ENCODE measurements at regions not wholly inside any gene's neighbourhood (a gene's known extent, or its start where the extent isn't known, plus 50 kb on each side); places are given as distances from the start of the nearest gene placed in this dataset.

DNA sequence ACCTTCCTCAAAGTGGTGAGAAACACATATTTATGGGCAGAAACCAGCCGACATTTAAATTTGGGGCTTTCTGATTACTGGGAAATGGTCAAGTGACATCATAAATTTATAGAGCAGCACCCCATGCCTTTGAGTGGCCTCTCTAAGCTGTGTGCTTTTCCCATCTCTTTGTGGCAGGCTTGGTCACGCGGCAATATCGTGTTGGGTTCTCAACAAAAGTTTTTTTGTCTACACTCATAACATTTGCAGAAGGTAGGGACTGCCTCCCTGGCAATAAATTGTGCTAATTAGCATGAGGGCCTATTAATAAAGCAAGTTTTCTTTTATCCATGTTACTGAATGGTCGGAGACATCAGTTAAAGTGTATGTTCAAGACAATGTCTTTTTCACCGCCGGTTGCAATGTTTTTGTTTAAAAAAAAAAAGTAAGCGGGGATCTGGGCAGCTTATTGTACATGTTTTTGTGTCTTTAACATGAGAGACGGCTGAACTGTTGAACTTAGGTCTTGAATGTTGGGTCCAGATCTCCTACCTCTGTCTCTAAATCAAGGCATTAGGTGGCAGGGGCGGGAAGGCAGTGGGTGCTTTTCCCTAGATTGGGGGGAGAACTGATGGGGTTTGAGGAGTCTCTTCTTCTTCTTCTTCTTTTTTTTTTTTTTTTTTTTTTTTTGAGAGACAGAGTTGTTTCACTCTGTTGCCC, 193.3 kb downstream of the PHETA1 start:
- 71 to 75% (median 73%) methylated on average over 10 of the region's 10 CpGs for WGBS, 4 donors
- no peak overlapping the region for H3K4me3 ChIP-seq
- ATAC-seq (no peak), DNase-seq (no peak)
- H3K27ac ChIP-seq: no peak overlapping the region
- H3K4me1 ChIP-seq: peaks cover 0 to 32% (median 0%) of the 10 kb centered on the region in 12 donors
- intact Hi-C loops (cut with DNase I): loop anchor here in 3 of 10 donors (5.0 to 10.0 kb wide), 3 partner anchors 151 to 241 kb away; no protein-coding TSS in a partner anchor
- H3K36me3 ChIP-seq: no peaks in the 10 kb centered on the region
- no peaks in the 10 kb centered on the region for H3K9me3 ChIP-seq
- TF ChIP-seq POLR2A (IDR thresholded peaks at IDR 0.05): no peak
- TF ChIP-seq, protein P1, sequence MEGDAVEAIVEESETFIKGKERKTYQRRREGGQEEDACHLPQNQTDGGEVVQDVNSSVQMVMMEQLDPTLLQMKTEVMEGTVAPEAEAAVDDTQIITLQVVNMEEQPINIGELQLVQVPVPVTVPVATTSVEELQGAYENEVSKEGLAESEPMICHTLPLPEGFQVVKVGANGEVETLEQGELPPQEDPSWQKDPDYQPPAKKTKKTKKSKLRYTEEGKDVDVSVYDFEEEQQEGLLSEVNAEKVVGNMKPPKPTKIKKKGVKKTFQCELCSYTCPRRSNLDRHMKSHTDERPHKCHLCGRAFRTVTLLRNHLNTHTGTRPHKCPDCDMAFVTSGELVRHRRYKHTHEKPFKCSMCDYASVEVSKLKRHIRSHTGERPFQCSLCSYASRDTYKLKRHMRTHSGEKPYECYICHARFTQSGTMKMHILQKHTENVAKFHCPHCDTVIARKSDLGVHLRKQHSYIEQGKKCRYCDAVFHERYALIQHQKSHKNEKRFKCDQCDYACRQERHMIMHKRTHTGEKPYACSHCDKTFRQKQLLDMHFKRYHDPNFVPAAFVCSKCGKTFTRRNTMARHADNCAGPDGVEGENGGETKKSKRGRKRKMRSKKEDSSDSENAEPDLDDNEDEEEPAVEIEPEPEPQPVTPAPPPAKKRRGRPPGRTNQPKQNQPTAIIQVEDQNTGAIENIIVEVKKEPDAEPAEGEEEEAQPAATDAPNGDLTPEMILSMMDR (IDR thresholded peaks at IDR 0.05): no peak
- H3K27me3 ChIP-seq: peaks cover 0 to 10% (median 0%) of the 10 kb centered on the region in 9 donors

DNA sequence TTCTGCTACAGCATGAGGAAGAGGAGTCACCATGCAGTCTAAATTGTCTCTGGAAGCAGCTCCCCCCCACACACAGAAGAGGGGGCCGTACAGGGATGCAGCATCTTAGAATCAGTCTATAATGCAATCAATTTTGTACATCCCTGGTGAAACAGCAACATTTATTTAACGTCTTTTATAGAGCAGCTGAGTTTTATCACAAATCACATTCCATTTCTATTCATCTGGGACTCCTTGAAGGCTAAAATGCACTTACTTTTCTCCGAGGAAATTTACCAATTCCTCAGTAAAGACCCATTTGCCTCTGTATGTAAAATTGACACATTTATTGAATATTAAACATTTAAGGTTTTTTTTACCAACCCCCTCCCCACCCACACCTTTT, 193.9 kb downstream of the PHETA1 start:
- Histone ChIP-seq H3K9me3 (no peaks in the 10 kb centered on the region), H3K4me1 (peaks cover 0 to 36% (median 0%) of the 10 kb centered on the region in 12 donors), H3K4me3 (no peak overlapping the region), H3K36me3 (no peaks in the 10 kb centered on the region), H3K27me3 (peaks cover 0 to 5% (median 0%) of the 10 kb centered on the region in 9 donors), H3K27ac (no peak overlapping the region)
- TF ChIP-seq, protein P1 (IDR thresholded peaks at IDR 0.05): no peak
- no peak for TF ChIP-seq POLR2A (IDR thresholded peaks at IDR 0.05)
- intact Hi-C loops (cut with DNase I): loop anchor here in 4 of 10 donors (5.0 to 10.0 kb wide), 4 partner anchors 150 to 240 kb away; no protein-coding TSS in a partner anchor
- no peak for DNase-seq
- 30 to 43% (median 37%) methylated on average over 3 of the region's 3 CpGs for WGBS, 4 donors
- no peak for ATAC-seq

DNA sequence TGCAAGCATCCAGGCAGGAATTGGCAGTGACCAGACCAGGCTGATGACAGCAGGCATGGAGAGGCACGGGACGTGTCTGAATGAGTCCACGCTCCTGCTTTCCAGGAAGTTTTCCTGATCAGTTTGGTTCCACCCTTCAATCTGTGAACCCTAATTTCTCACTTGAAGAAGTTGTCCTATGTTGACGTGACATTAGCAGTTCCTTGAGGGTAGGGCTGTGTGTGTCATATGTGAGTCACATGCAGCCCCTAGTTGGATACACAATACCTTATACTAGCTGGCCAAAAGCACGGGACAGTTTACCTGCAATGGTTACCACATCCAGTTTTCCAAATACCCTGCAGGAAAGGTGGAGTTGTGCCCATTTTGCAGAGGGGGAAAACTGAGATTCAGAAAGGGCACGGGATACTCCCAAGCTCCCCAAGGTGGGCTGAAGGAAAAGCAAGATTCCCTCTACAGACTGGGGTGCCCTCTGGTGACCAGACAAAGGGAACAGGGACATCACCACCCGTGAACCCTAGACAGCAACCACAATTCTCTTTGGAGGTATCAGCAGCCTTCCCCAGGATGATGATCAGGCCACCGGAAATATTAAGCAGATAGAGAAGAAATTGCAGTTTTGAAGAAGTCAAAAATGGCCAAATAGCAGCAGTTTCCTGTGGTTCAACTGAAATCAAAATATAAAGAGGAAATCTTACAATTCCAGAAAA, 194.5 kb downstream of the PHETA1 start:
- ATAC-seq (peak in 3 of 4 donors; percentile 29 to 49 (median 47)), DNase-seq (no peak)
- H3K27me3 ChIP-seq: peaks cover 0 to 5% (median 0%) of the 10 kb centered on the region in 9 donors
- TF ChIP-seq, protein P1 (IDR thresholded peaks at IDR 0.05): peak in 8 of 12 donors; percentile 10 to 38 (median 20)
- no peak for TF ChIP-seq POLR2A (IDR thresholded peaks at IDR 0.05)
- 54 to 74% (median 66%) methylated on average over 7 to 8 of the region's 8 CpGs for WGBS, 4 donors
- intact Hi-C loops (cut with DNase I): loop anchor here in 3 of 10 donors (5.0 to 10.0 kb wide), 3 partner anchors 150 to 240 kb away; no protein-coding TSS in a partner anchor
- H3K36me3 ChIP-seq: no peaks in the 10 kb centered on the region
- no peaks in the 10 kb centered on the region for H3K9me3 ChIP-seq
- peaks cover 0 to 39% (median 0%) of the 10 kb centered on the region in 12 donors for H3K4me1 ChIP-seq
- no peak overlapping the region for H3K27ac ChIP-seq
- H3K4me3 ChIP-seq: no peak overlapping the region

GRCh38 chr12:111173836-111174235, 195.1 kb downstream of the PHETA1 start:
- H3K36me3 ChIP-seq: no peaks in the 10 kb centered on the region
- H3K27ac ChIP-seq: no peak overlapping the region
- H3K9me3 ChIP-seq: no peaks in the 10 kb centered on the region
- peaks cover 0 to 3% (median 0%) of the 10 kb centered on the region in 9 donors for H3K27me3 ChIP-seq
- no peak for ATAC-seq
- H3K4me1 ChIP-seq: peaks cover 0 to 39% (median 0%) of the 10 kb centered on the region in 12 donors
- DNase-seq: no peak
- no peak overlapping the region for H3K4me3 ChIP-seq
- intact Hi-C loops (cut with DNase I): loop anchor here in 3 of 10 donors (5.0 to 10.0 kb wide), 3 partner anchors 149 to 239 kb away; no protein-coding TSS in a partner anchor
- WGBS, 4 donors: 84 to 91% (median 88%) methylated on average over 3 of the region's 3 CpGs
- TF ChIP-seq POLR2A (IDR thresholded peaks at IDR 0.05): no peak
- TF ChIP-seq, protein P1 (IDR thresholded peaks at IDR 0.05): no peak

Measured in heart left ventricle (tissue), 16 donors.